GM23338 (cell line): ENCODE measurements at regions not wholly inside any gene's neighbourhood (a gene's known extent, or its start where the extent isn't known, plus 50 kb on each side); places are given as distances from the start of the nearest gene placed in this dataset.

Experiments
- ATAC-seq: fragments of 200-7000 bp; cut with Tn5 transposase; 3 replicates; pipeline ENCODE4 v1.9.1; 2020
- DNase-seq: peaks from one replicate; pipeline ENCODE4 v3.0.0-alpha.2; 2015; ENCODE audit warnings: low spot score
- H2AFZ ChIP-seq: fragments of 200-600 bp; sonication (generic); 2 replicates; pipeline ENCODE4 v1.8.0; 2016; ENCODE audit warnings: antibody characterized with exemption, mild to moderate bottlenecking, moderate library complexity
- H3F3A ChIP-seq: fragments of 200-600 bp; sonication (generic); replicated peaks from 2 replicates; pipeline ENCODE4 v1.8.0; 2017; ENCODE audit warnings: antibody characterized with exemption, mixed run types, low read depth
- H3K27ac ChIP-seq: fragments of 200-600 bp; sonication (generic); 2 replicates; pipeline ENCODE4 v1.6.1; 2016; ENCODE audit warnings: low read depth
- H3K27me3 ChIP-seq: fragments of 200-600 bp; sonication (generic); 2 replicates; pipeline ENCODE4 v1.8.0; 2016; ENCODE audit warnings: mild to moderate bottlenecking, mixed run types, moderate library complexity; ENCODE audit not compliant: insufficient read depth
- H3K36me3 ChIP-seq: fragments of 200-600 bp; sonication (generic); 2 replicates; pipeline ENCODE4 v1.8.0; 2016; ENCODE audit warnings: mild to moderate bottlenecking; ENCODE audit not compliant: insufficient read depth
- H3K4me1 ChIP-seq: fragments of 200-600 bp; sonication (generic); 2 replicates; pipeline ENCODE4 v1.8.0; 2016; ENCODE audit warnings: mild to moderate bottlenecking, moderate library complexity; ENCODE audit not compliant: insufficient read depth
- H3K4me2 ChIP-seq: fragments of 200-600 bp; sonication (generic); 2 replicates; pipeline ENCODE4 v1.7.1; 2017; ENCODE audit warnings: mixed run types
- H3K4me3 ChIP-seq: fragments of 200-600 bp; sonication (generic); 2 replicates; pipeline ENCODE4 v1.6.1; 2016; ENCODE audit warnings: mixed run types
- H3K79me2 ChIP-seq: fragments of 200-600 bp; sonication (generic); replicated peaks from 2 replicates; pipeline ENCODE4 v1.8.0; 2017; ENCODE audit warnings: mild to moderate bottlenecking; ENCODE audit not compliant: insufficient read depth
- H3K9me2 ChIP-seq: fragments of 200-600 bp; sonication (generic); 2 replicates; pipeline ENCODE4 v1.8.0; 2017; ENCODE audit not compliant: insufficient read depth
- H4K20me1 ChIP-seq: fragments of 200-600 bp; sonication (generic); replicated peaks from 2 replicates; pipeline ENCODE4 v1.8.0; 2017; ENCODE audit warnings: mild to moderate bottlenecking; ENCODE audit not compliant: insufficient read depth
- H3K27ac Mint-ChIP-seq: 2 replicates; pipeline ENCODE4 v1.8.0; 2020; ENCODE audit warnings: inconsistent platforms, mild to moderate bottlenecking, moderate library complexity, mixed read lengths
- H3K27me3 Mint-ChIP-seq: 3 replicates; pipeline ENCODE4 v1.8.0; 2022; ENCODE audit warnings: low read depth, mild to moderate bottlenecking, moderate library complexity, mixed read lengths, inconsistent platforms; ENCODE audit not compliant: insufficient read depth, poor library complexity
- H3K36me3 Mint-ChIP-seq: 3 replicates; pipeline ENCODE4 v1.8.0; 2021; ENCODE audit warnings: low read depth, mild to moderate bottlenecking, inconsistent platforms, moderate library complexity, mixed read lengths
- H3K4me1 Mint-ChIP-seq: 3 replicates; pipeline ENCODE4 v1.8.0; 2020; ENCODE audit warnings: mild to moderate bottlenecking, inconsistent platforms, mixed read lengths
- H3K4me3 Mint-ChIP-seq: 3 replicates; pipeline ENCODE4 v1.8.0; 2021; ENCODE audit warnings: moderate library complexity, mild to moderate bottlenecking, inconsistent platforms, mixed read lengths
- H3K9me3 Mint-ChIP-seq: 3 replicates; pipeline ENCODE4 v1.8.0; 2020; ENCODE audit warnings: moderate library complexity, mild to moderate bottlenecking, inconsistent platforms, mixed read lengths
- EZH2phosphoT487 ChIP-seq: fragments of 200-600 bp; sonication (generic); IDR thresholded peaks from one replicate; pipeline ENCODE4 v1.8.1; 2018; ENCODE audit warnings: antibody characterized with exemption; ENCODE audit not compliant: unreplicated experiment
- NANOG ChIP-seq: IDR thresholded peaks from 2 replicates; pipeline ENCODE4 v1.6.1; 2016; ENCODE audit warnings: antibody characterized with exemption, borderline replicate concordance
- POLR2AphosphoS5 ChIP-seq: IDR thresholded peaks from 2 replicates; pipeline ENCODE4 v1.6.1; 2016; ENCODE audit warnings: antibody characterized with exemption, low read depth
- ZNF331 ChIP-seq: fragments of 250-450 bp; sonication (Bioruptor Pico); IDR thresholded peaks from 2 replicates; pipeline ENCODE4 v1.5.0; 2020; ENCODE audit warnings: low read depth, mild to moderate bottlenecking, moderate library complexity
- TF ChIP-seq, protein P1 (sequence below), 2 experiments: fragments of 200-600 bp in 1 of 2; sonication (generic) in 1 of 2; conservative IDR thresholded peaks; 2 replicates each; pipeline versions ENCODE4 v1.5.1 to v1.6.1; 2016 to 2017; ENCODE audit warnings: antibody characterized with exemption in 2 of 2, low read depth in 2 of 2, mild to moderate bottlenecking in 2 of 2, moderate library complexity in 1 of 2
- TF ChIP-seq, protein P2 (sequence below): fragments of 250-450 bp; sonication (Bioruptor Pico); IDR thresholded peaks from 2 replicates; pipeline ENCODE4 v1.5.0; 2020; ENCODE audit warnings: mild to moderate bottlenecking, moderate library complexity

DNA sequence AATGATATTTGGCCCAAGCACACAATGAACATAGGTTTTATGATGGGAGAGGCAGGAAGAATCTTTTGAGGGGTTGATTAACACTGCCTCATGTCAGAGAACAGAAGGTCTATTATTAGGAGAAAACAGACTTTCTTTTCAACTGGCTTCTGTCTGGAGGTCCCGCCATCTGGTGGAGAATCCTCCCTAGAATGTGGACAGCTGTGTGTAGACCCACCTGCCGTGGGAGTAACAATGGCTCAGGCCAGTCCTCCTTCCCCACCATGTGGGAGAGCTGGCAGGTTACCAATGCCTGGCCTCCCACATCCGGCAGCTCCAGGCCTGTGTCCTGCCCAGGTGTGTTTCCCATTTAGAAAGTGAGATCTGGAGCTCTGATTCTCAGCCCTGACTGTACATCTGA, 70.4 kb upstream of the AOAH start:
- ATAC-seq (peak; percentile 44; the same call in 2 of the 3 replicates), DNase-seq (no peak)
- no peaks in the 10 kb centered on the region for H3K79me2 ChIP-seq
- no peak for TF ChIP-seq EZH2phosphoT487
- no peak for TF ChIP-seq NANOG
- TF ChIP-seq, protein P1, sequence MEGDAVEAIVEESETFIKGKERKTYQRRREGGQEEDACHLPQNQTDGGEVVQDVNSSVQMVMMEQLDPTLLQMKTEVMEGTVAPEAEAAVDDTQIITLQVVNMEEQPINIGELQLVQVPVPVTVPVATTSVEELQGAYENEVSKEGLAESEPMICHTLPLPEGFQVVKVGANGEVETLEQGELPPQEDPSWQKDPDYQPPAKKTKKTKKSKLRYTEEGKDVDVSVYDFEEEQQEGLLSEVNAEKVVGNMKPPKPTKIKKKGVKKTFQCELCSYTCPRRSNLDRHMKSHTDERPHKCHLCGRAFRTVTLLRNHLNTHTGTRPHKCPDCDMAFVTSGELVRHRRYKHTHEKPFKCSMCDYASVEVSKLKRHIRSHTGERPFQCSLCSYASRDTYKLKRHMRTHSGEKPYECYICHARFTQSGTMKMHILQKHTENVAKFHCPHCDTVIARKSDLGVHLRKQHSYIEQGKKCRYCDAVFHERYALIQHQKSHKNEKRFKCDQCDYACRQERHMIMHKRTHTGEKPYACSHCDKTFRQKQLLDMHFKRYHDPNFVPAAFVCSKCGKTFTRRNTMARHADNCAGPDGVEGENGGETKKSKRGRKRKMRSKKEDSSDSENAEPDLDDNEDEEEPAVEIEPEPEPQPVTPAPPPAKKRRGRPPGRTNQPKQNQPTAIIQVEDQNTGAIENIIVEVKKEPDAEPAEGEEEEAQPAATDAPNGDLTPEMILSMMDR (conservative IDR thresholded peaks at IDR 0.05; ENCODE audit: low read depth in 2 of 2) = peak in 1 of 2 experiments; percentile 24; a peak in 1 of 4 replicates
- TF ChIP-seq, protein P2, sequence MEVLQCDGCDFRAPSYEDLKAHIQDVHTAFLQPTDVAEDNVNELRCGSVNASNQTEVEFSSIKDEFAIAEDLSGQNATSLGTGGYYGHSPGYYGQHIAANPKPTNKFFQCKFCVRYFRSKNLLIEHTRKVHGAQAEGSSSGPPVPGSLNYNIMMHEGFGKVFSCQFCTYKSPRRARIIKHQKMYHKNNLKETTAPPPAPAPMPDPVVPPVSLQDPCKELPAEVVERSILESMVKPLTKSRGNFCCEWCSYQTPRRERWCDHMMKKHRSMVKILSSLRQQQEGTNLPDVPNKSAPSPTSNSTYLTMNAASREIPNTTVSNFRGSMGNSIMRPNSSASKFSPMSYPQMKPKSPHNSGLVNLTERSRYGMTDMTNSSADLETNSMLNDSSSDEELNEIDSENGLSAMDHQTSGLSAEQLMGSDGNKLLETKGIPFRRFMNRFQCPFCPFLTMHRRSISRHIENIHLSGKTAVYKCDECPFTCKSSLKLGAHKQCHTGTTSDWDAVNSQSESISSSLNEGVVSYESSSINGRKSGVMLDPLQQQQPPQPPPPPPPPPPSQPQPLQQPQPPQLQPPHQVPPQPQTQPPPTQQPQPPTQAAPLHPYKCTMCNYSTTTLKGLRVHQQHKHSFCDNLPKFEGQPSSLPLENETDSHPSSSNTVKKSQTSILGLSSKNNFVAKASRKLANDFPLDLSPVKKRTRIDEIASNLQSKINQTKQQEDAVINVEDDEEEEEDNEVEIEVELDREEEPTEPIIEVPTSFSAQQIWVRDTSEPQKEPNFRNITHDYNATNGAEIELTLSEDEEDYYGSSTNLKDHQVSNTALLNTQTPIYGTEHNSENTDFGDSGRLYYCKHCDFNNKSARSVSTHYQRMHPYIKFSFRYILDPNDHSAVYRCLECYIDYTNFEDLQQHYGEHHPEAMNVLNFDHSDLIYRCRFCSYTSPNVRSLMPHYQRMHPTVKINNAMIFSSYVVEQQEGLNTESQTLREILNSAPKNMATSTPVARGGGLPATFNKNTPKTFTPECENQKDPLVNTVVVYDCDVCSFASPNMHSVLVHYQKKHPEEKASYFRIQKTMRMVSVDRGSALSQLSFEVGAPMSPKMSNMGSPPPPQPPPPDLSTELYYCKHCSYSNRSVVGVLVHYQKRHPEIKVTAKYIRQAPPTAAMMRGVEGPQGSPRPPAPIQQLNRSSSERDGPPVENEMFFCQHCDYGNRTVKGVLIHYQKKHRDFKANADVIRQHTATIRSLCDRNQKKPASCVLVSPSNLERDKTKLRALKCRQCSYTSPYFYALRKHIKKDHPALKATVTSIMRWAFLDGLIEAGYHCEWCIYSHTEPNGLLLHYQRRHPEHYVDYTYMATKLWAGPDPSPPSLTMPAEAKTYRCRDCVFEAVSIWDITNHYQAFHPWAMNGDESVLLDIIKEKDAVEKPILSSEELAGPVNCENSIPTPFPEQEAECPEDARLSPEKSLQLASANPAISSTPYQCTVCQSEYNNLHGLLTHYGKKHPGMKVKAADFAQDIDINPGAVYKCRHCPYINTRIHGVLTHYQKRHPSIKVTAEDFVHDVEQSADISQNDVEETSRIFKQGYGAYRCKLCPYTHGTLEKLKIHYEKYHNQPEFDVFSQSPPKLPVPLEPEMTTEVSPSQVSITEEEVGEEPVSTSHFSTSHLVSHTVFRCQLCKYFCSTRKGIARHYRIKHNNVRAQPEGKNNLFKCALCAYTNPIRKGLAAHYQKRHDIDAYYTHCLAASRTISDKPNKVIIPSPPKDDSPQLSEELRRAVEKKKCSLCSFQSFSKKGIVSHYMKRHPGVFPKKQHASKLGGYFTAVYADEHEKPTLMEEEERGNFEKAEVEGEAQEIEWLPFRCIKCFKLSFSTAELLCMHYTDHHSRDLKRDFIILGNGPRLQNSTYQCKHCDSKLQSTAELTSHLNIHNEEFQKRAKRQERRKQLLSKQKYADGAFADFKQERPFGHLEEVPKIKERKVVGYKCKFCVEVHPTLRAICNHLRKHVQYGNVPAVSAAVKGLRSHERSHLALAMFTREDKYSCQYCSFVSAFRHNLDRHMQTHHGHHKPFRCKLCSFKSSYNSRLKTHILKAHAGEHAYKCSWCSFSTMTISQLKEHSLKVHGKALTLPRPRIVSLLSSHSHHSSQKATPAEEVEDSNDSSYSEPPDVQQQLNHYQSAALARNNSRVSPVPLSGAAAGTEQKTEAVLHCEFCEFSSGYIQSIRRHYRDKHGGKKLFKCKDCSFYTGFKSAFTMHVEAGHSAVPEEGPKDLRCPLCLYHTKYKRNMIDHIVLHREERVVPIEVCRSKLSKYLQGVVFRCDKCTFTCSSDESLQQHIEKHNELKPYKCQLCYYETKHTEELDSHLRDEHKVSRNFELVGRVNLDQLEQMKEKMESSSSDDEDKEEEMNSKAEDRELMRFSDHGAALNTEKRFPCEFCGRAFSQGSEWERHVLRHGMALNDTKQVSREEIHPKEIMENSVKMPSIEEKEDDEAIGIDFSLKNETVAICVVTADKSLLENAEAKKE (CRISPR knock-in tag) = no peak
- TF ChIP-seq ZNF331 (CRISPR knock-in tag) = no peak
- TF ChIP-seq POLR2AphosphoS5 = no peak
- H3K4me1 ChIP-seq = no peaks in the 10 kb centered on the region
- Mint-ChIP-seq H3K27ac (no peak overlapping the region), H3K36me3 (no peaks in the 10 kb centered on the region), H3K27me3 (no peaks in the 10 kb centered on the region), H3K4me1 (peaks cover 4% of the 10 kb centered on the region; the same call in 2 of the 3 replicates), H3K9me3 (no peaks in the 10 kb centered on the region), H3K4me3 (no peak overlapping the region)
- H3K36me3 ChIP-seq = no peaks in the 10 kb centered on the region
- peak overlapping the region; percentile 23; the same call in 1 of the 2 replicates for H2AFZ ChIP-seq
- no peak overlapping the region for H3K4me3 ChIP-seq
- no peak overlapping the region for H3K27ac ChIP-seq
- H3F3A ChIP-seq = no peaks in the 10 kb centered on the region
- peaks cover 9% of the 10 kb centered on the region; the same call in 1 of the 2 replicates for H3K9me2 ChIP-seq
- H3K4me2 ChIP-seq = no peak overlapping the region
- no peaks in the 10 kb centered on the region for H3K27me3 ChIP-seq
- no peaks in the 10 kb centered on the region for H4K20me1 ChIP-seq
